ENCODE measurements at regions not wholly inside any gene's neighbourhood (a gene's known extent, or its start where the extent isn't known, plus 50 kb on each side); places are given as distances from the start of the nearest gene placed in this dataset.

GRCh38 chr10:94115725-94116124 lies 122.0 kb downstream of the PLCE1 start:
- H3K4me3 Mint-ChIP-seq: no peak overlapping the region
- H3K9ac ChIP-seq (ENCODE audit: extremely low read depth, low read length, poor library complexity, severe bottlenecking): no peak overlapping the region
- H3K36me3 Mint-ChIP-seq (ENCODE audit: low read depth): peaks cover 7% of the 10 kb centered on the region
- H3K4me3 ChIP-seq (ENCODE audit: low read length): no peak overlapping the region
- TF ChIP-seq, protein P1, sequence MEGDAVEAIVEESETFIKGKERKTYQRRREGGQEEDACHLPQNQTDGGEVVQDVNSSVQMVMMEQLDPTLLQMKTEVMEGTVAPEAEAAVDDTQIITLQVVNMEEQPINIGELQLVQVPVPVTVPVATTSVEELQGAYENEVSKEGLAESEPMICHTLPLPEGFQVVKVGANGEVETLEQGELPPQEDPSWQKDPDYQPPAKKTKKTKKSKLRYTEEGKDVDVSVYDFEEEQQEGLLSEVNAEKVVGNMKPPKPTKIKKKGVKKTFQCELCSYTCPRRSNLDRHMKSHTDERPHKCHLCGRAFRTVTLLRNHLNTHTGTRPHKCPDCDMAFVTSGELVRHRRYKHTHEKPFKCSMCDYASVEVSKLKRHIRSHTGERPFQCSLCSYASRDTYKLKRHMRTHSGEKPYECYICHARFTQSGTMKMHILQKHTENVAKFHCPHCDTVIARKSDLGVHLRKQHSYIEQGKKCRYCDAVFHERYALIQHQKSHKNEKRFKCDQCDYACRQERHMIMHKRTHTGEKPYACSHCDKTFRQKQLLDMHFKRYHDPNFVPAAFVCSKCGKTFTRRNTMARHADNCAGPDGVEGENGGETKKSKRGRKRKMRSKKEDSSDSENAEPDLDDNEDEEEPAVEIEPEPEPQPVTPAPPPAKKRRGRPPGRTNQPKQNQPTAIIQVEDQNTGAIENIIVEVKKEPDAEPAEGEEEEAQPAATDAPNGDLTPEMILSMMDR (conservative IDR thresholded peaks at IDR 0.05): no peak
- H3K4me1 Mint-ChIP-seq: peaks cover 14% of the 10 kb centered on the region
- no peaks in the 10 kb centered on the region for H3K4me1 ChIP-seq (ENCODE audit: control insufficient read depth, insufficient read depth, low read length)
- peaks cover 12% of the 10 kb centered on the region for H3K9me3 Mint-ChIP-seq
- WGBS, 2 experiments (ENCODE audit: insufficient coverage in 1 of 2, insufficient read length in 1 of 2): 80 to 87% methylated on average over 4 of the region's 4 CpGs
- no peak overlapping the region for H3K27ac Mint-ChIP-seq
- no peaks in the 10 kb centered on the region for H3K27me3 ChIP-seq (ENCODE audit: control insufficient read depth, insufficient read depth, low read length, poor library complexity, severe bottlenecking)
- H3K9me3 ChIP-seq (ENCODE audit: control insufficient read depth, low read length): peaks cover 9% of the 10 kb centered on the region
- no peak overlapping the region for H3K27ac ChIP-seq (ENCODE audit: low read depth, low read length)
- H3K27me3 Mint-ChIP-seq (ENCODE audit: insufficient read depth): no peaks in the 10 kb centered on the region
- peaks cover 5% of the 10 kb centered on the region for H3K36me3 ChIP-seq (ENCODE audit: control insufficient read depth, insufficient read depth, low read length)
- no peak for DNase-seq

GRCh38 chr10:94116848-94117247 lies 123.1 kb downstream of the PLCE1 start:
- Histone ChIP-seq H3K36me3 (ENCODE audit: control insufficient read depth, insufficient read depth, low read length) (peaks cover 5% of the 10 kb centered on the region), H3K27me3 (ENCODE audit: control insufficient read depth, insufficient read depth, low read length, poor library complexity, severe bottlenecking) (no peaks in the 10 kb centered on the region), H3K27ac (ENCODE audit: low read depth, low read length) (no peak overlapping the region), H3K4me1 (ENCODE audit: control insufficient read depth, insufficient read depth, low read length) (no peaks in the 10 kb centered on the region), H3K4me3 (ENCODE audit: low read length) (no peak overlapping the region), H3K9ac (ENCODE audit: extremely low read depth, low read length, poor library complexity, severe bottlenecking) (no peak overlapping the region), H3K9me3 (ENCODE audit: control insufficient read depth, low read length) (peaks cover 9% of the 10 kb centered on the region)
- H3K27me3 Mint-ChIP-seq (ENCODE audit: insufficient read depth): no peaks in the 10 kb centered on the region
- 97 to 100% methylated on average over 1 of the region's 1 CpG for WGBS, 2 experiments (ENCODE audit: insufficient coverage in 1 of 2, insufficient read length in 1 of 2)
- peaks cover 12% of the 10 kb centered on the region for H3K9me3 Mint-ChIP-seq
- DNase-seq: no peak
- H3K36me3 Mint-ChIP-seq (ENCODE audit: low read depth): peaks cover 7% of the 10 kb centered on the region
- peaks cover 7% of the 10 kb centered on the region for H3K4me1 Mint-ChIP-seq
- no peak overlapping the region for H3K4me3 Mint-ChIP-seq
- H3K27ac Mint-ChIP-seq: no peak overlapping the region
- TF ChIP-seq, protein P1 (conservative IDR thresholded peaks at IDR 0.05): no peak

GRCh38 chr10:94122211-94122610 lies 128.5 kb downstream of the PLCE1 start:
- H3K36me3 ChIP-seq (ENCODE audit: control insufficient read depth, insufficient read depth, low read length): peaks cover 5% of the 10 kb centered on the region
- H3K27me3 ChIP-seq (ENCODE audit: control insufficient read depth, insufficient read depth, low read length, poor library complexity, severe bottlenecking): no peaks in the 10 kb centered on the region
- H3K4me3 ChIP-seq (ENCODE audit: low read length): no peak overlapping the region
- H3K27ac ChIP-seq (ENCODE audit: low read depth, low read length): no peak overlapping the region
- Mint-ChIP-seq H3K9me3 (peaks cover 3% of the 10 kb centered on the region), H3K4me3 (no peak overlapping the region), H3K27me3 (ENCODE audit: insufficient read depth) (no peaks in the 10 kb centered on the region), H3K36me3 (ENCODE audit: low read depth) (peaks cover 7% of the 10 kb centered on the region), H3K27ac (no peak overlapping the region), H3K4me1 (peaks cover 34% of the 10 kb centered on the region)
- peaks cover 9% of the 10 kb centered on the region for H3K4me1 ChIP-seq (ENCODE audit: control insufficient read depth, insufficient read depth, low read length)
- peaks cover 9% of the 10 kb centered on the region for H3K9me3 ChIP-seq (ENCODE audit: control insufficient read depth, low read length)
- no peak overlapping the region for H3K9ac ChIP-seq (ENCODE audit: extremely low read depth, low read length, poor library complexity, severe bottlenecking)
- DNase-seq: no peak
- TF ChIP-seq, protein P1 (conservative IDR thresholded peaks at IDR 0.05): no peak
- 85 to 92% methylated on average over 1 to 2 of the region's 2 CpGs for WGBS, 2 experiments (ENCODE audit: insufficient coverage in 1 of 2, insufficient read length in 1 of 2)
